OCI-LY3 (cell line): ENCODE measurements at regions not wholly inside any gene's neighbourhood (a gene's known extent, or its start where the extent isn't known, plus 50 kb on each side); places are given as distances from the start of the nearest gene placed in this dataset.

Experiments
- CTCF ChIP-seq: fragments of 200-600, 300-600 bp; sonication (generic); IDR thresholded peaks from 2 replicates; pipeline ENCODE4 v1.5.1; 2014; ENCODE audit warnings: antibody characterized with exemption, low read length, low read depth
- EZH2phosphoT487 ChIP-seq: fragments of 200-600 bp; shearing (Covaris generic); IDR thresholded peaks from 2 replicates; pipeline ENCODE4 v1.6.1; 2018; ENCODE audit warnings: antibody characterized with exemption, mixed run types, low read depth

- no peak for TF ChIP-seq CTCF
- TF ChIP-seq EZH2phosphoT487: no peak
Measured at GRCh38 chr3:109927726-109928125, 590.4 kb upstream of the DPPA4 start.
